ENCODE measurements at regions not wholly inside any gene's neighbourhood (a gene's known extent, or its start where the extent isn't known, plus 50 kb on each side); places are given as distances from the start of the nearest gene placed in this dataset.

GRCh38 chr6:22231616-22232015 lies 65.2 kb downstream of the PRL start:
- no peak for TF ChIP-seq CTCF (conservative IDR thresholded peaks at IDR 0.05; ENCODE audit: low read depth, low read length)
- no peak for TF ChIP-seq CEBPB (IDR thresholded peaks at IDR 0.05; ENCODE audit: low read depth, low read length)
- TF ChIP-seq POLR2A (IDR thresholded peaks at IDR 0.05; ENCODE audit: low read depth, low read length), result no peak
- TF ChIP-seq SMC3 (IDR thresholded peaks at IDR 0.05; ENCODE audit: low read depth, low read length), result no peak
